KMS-11 (cell line): ENCODE measurements at regions not wholly inside any gene's neighbourhood (a gene's known extent, or its start where the extent isn't known, plus 50 kb on each side); places are given as distances from the start of the nearest gene placed in this dataset.

Source experiments
- H2AFZ ChIP-seq: fragments of 200-600 bp; sonication (generic); 2 replicates; pipeline ENCODE4 v1.6.1; 2016; ENCODE audit warnings: antibody characterized with exemption, mixed run types, low read depth
- H3K27ac ChIP-seq: fragments of 200-600 bp; sonication (generic); 2 replicates; pipeline ENCODE4 v1.6.1; 2016; ENCODE audit warnings: mild to moderate bottlenecking, mixed run types
- H3K27me3 ChIP-seq: fragments of 200-600 bp; sonication (generic); 2 replicates; pipeline ENCODE4 v1.6.1; 2017; ENCODE audit warnings: mild to moderate bottlenecking, low read depth, mixed run types, moderate library complexity; ENCODE audit not compliant: insufficient read depth
- H3K36me3 ChIP-seq: fragments of 200-600 bp; sonication (generic); 2 replicates; pipeline ENCODE4 v1.6.1; 2017; ENCODE audit warnings: mild to moderate bottlenecking, mixed run types; ENCODE audit not compliant: insufficient read depth
- H3K4me1 ChIP-seq: fragments of 200-600 bp; sonication (generic); 2 replicates; pipeline ENCODE4 v1.6.1; 2016; ENCODE audit warnings: mild to moderate bottlenecking, low read depth, mixed run types; ENCODE audit not compliant: poor library complexity, severe bottlenecking
- H3K4me2 ChIP-seq: fragments of 200-600 bp; sonication (generic); 2 replicates; pipeline ENCODE4 v1.7.0; 2016; ENCODE audit warnings: mild to moderate bottlenecking, mixed run types
- H3K4me3 ChIP-seq: fragments of 200-600 bp; sonication (generic); IDR thresholded peaks from 2 replicates; pipeline ENCODE4 v1.6.1; 2017; ENCODE audit warnings: low read depth, low read length, mixed read lengths; ENCODE audit not compliant: insufficient read depth
- H3K79me2 ChIP-seq: fragments of 200-600 bp; sonication (generic); 2 replicates; pipeline ENCODE4 v1.6.1; 2016; ENCODE audit warnings: low read depth, mixed run types; ENCODE audit not compliant: insufficient read depth
- H3K9ac ChIP-seq: fragments of 200-600 bp; sonication (generic); 2 replicates; pipeline ENCODE4 v1.6.1; 2016; ENCODE audit warnings: mild to moderate bottlenecking, mixed run types
- H4K20me1 ChIP-seq: fragments of 200-600 bp; sonication (generic); 2 replicates; pipeline ENCODE4 v1.6.1; 2016; ENCODE audit warnings: mild to moderate bottlenecking, mixed run types; ENCODE audit not compliant: insufficient read depth
- CTCF ChIP-seq: fragments of 200-600 bp; sonication (generic); conservative IDR thresholded peaks from 2 replicates; pipeline ENCODE4 v1.6.1; 2017; ENCODE audit warnings: low read depth, mild to moderate bottlenecking, antibody characterized with exemption, low read length, moderate library complexity, mixed read lengths

GRCh38 chr6:2416128-2416712 is 170.8 kb upstream of the GMDS start:
- Histone ChIP-seq H3K4me3 (no peak overlapping the region), H3K4me1 (no peaks in the 10 kb centered on the region), H3K9ac (no peak overlapping the region), H3K27me3 (no peaks in the 10 kb centered on the region), H3K4me2 (no peak overlapping the region), H3K79me2 (no peaks in the 10 kb centered on the region), H2AFZ (no peak overlapping the region), H4K20me1 (no peaks in the 10 kb centered on the region), H3K36me3 (no peaks in the 10 kb centered on the region), H3K27ac (no peak overlapping the region)
- TF ChIP-seq CTCF: no peak

- H3K4me2 ChIP-seq: no peak overlapping the region
- H3K27ac ChIP-seq: no peak overlapping the region
- no peaks in the 10 kb centered on the region for H3K79me2 ChIP-seq
- H3K36me3 ChIP-seq: no peaks in the 10 kb centered on the region
- TF ChIP-seq CTCF: no peak
- no peak overlapping the region for H2AFZ ChIP-seq
- no peaks in the 10 kb centered on the region for H3K4me1 ChIP-seq
- no peak overlapping the region for H3K4me3 ChIP-seq
- no peaks in the 10 kb centered on the region for H4K20me1 ChIP-seq
- H3K9ac ChIP-seq: no peak overlapping the region
- no peaks in the 10 kb centered on the region for H3K27me3 ChIP-seq
Observed at GRCh38 chr6:2414885-2415547, 169.6 kb upstream of the GMDS start.

GRCh38 chr6:2412731-2413130 is 167.3 kb upstream of the GMDS start:
- Histone ChIP-seq H2AFZ (no peak overlapping the region), H3K27ac (no peak overlapping the region), H4K20me1 (no peaks in the 10 kb centered on the region), H3K36me3 (no peaks in the 10 kb centered on the region), H3K9ac (no peak overlapping the region), H3K79me2 (no peaks in the 10 kb centered on the region), H3K27me3 (no peaks in the 10 kb centered on the region), H3K4me2 (no peak overlapping the region), H3K4me3 (no peak overlapping the region), H3K4me1 (no peaks in the 10 kb centered on the region)
- no peak for TF ChIP-seq CTCF

GRCh38 chr6:2410656-2411380 is 165.4 kb upstream of the GMDS start:
- H3K27me3 ChIP-seq: no peaks in the 10 kb centered on the region
- no peaks in the 10 kb centered on the region for H3K4me1 ChIP-seq
- H3K4me2 ChIP-seq: no peak overlapping the region
- H3K27ac ChIP-seq: no peak overlapping the region
- H2AFZ ChIP-seq: no peak overlapping the region
- no peaks in the 10 kb centered on the region for H3K36me3 ChIP-seq
- no peak overlapping the region for H3K9ac ChIP-seq
- no peak for TF ChIP-seq CTCF
- H4K20me1 ChIP-seq: no peaks in the 10 kb centered on the region
- H3K4me3 ChIP-seq: no peak overlapping the region
- H3K79me2 ChIP-seq: no peaks in the 10 kb centered on the region
